ENCODE measurements at regions not wholly inside any gene's neighbourhood (a gene's known extent, or its start where the extent isn't known, plus 50 kb on each side); places are given as distances from the start of the nearest gene placed in this dataset.

DNA sequence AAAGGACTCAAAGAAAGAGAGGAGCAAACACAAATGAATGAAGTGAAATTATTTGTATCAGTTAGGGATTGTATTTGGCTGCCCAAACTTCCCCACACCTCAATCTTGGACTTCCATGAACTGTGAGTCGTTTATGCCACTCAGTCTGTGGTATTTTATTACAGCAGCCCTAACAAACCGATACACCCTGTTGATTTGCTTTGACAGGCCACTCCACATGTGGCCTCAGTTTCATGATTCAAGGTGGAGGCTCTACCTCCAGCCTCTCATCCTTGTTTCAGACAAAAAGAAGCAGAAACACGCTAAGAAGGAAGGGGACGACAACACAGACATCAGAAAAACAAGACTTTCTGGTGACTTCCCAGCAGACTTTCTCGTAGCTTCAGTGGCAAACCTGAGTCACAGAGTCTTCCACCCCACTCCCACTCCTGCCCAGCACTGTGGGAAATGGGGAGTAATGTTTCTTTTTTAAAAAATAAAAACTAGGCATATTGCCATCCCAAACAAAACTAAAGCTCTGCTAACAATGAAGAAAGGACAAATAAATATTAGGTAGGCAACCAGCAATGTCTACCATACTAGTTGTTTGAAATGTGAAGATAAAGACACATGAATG, 52.2 kb upstream of the ABCA1 start:
- Mint-ChIP-seq H3K4me3 (no peak overlapping the region), H3K36me3 (ENCODE audit: low read depth) (no peaks in the 10 kb centered on the region), H3K4me1 (ENCODE audit: low read depth) (peaks cover 28% of the 10 kb centered on the region), H3K9me3 (no peaks in the 10 kb centered on the region), H3K27ac (no peak overlapping the region), H3K27me3 (peaks cover 39% of the 10 kb centered on the region)

DNA sequence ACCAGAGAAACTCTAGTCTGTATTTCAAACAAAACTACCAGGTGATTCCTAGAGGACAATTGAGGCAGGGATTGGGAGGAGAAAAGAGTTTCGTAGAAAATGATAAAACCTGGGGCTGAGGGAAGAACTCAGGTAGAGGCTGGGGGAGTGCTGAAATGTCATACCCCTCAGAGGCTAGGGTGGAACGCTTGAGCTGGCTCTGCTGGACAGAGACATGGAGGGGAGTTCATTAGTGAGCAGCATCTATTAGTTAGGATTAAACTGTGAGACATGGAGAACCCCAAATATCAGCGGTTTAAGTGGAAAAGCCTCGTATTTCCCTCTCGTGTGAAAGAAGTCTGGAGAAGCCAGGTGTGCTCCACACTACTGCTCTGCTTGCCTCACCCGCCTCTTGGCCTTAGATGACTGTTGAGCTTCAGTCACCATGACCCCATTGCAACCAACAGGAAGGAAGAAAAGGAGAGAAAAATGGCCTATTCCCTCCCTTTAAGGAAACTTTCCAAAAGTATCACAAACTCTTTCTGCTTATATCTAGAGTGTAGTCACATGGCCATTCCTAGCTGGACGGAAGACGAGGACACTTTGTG, 53.7 kb upstream of the ABCA1 start:
- Mint-ChIP-seq H3K4me3 (no peak overlapping the region), H3K36me3 (ENCODE audit: low read depth) (no peaks in the 10 kb centered on the region), H3K4me1 (ENCODE audit: low read depth) (peaks cover 32% of the 10 kb centered on the region), H3K27ac (no peak overlapping the region), H3K9me3 (no peaks in the 10 kb centered on the region), H3K27me3 (peaks cover 50% of the 10 kb centered on the region)

DNA sequence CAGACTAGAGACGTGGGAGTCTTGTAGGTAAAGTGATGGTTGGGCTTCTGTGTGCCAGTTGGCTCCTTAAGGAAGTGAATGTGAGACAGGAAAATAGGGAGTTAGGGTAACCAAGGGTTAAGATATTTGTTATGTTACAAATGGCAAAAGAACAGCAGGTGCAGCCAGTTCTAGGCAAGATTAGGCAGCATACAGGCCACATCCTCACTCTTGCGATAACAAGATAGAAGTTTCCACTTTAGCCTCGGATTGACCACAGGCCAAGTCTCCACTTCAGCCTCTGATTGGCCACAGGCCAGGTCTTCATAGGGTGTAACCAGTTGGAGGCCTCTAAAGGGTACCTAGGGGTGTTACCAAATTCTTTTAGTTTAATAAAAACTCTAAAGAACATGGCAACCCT, 54.6 kb upstream of the ABCA1 start:
- H3K27ac Mint-ChIP-seq: no peak overlapping the region
- peaks cover 32% of the 10 kb centered on the region for H3K4me1 Mint-ChIP-seq (ENCODE audit: low read depth)
- no peak overlapping the region for H3K4me3 Mint-ChIP-seq
- peaks cover 55% of the 10 kb centered on the region for H3K27me3 Mint-ChIP-seq
- no peaks in the 10 kb centered on the region for H3K9me3 Mint-ChIP-seq
- H3K36me3 Mint-ChIP-seq (ENCODE audit: low read depth): no peaks in the 10 kb centered on the region

DNA sequence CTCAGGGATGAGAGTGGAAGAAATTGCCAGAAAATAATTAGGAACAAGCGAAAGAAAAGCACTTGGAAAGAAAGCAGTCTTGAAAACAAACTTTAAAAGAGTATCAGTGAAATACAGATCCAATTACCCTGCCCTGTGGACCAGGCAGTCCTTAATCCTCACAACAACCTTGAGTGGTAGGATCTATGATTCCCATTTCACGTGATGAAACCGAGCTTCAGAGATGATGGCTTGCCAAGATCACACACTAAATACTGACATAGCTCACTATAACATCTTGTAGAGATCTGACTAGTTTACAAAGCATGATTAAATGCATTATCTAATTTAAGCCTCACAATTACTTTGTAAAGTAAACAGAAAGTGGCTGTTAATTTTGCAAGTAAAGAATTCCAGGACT, 55.5 kb upstream of the ABCA1 start:
- peaks cover 32% of the 10 kb centered on the region for H3K4me1 Mint-ChIP-seq (ENCODE audit: low read depth)
- no peaks in the 10 kb centered on the region for H3K36me3 Mint-ChIP-seq (ENCODE audit: low read depth)
- no peak overlapping the region for H3K27ac Mint-ChIP-seq
- no peak overlapping the region for H3K4me3 Mint-ChIP-seq
- no peaks in the 10 kb centered on the region for H3K9me3 Mint-ChIP-seq
- peaks cover 52% of the 10 kb centered on the region for H3K27me3 Mint-ChIP-seq

DNA sequence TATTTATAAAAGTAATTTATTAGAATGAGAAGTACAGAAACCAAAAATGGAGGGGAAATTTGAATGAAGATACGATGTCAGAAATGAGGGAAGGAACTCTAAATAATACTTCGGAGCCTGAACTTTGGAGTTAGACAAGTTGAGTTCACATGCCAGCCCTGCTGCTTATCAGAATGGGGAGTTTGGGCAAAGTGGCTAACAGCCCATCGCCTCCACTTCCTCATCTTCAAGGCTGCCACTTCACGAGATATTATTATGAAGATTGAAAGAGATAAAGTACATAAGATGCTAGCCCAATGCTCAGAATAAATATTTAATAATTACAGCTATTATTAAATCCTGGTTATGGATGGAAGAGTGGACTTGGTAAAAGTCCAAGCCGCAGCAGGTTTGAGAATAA, 56.2 kb upstream of the ABCA1 start:
- Mint-ChIP-seq H3K27ac (no peak overlapping the region), H3K36me3 (ENCODE audit: low read depth) (no peaks in the 10 kb centered on the region), H3K27me3 (peaks cover 57% of the 10 kb centered on the region), H3K9me3 (no peaks in the 10 kb centered on the region), H3K4me3 (no peak overlapping the region), H3K4me1 (ENCODE audit: low read depth) (peaks cover 32% of the 10 kb centered on the region)

DNA sequence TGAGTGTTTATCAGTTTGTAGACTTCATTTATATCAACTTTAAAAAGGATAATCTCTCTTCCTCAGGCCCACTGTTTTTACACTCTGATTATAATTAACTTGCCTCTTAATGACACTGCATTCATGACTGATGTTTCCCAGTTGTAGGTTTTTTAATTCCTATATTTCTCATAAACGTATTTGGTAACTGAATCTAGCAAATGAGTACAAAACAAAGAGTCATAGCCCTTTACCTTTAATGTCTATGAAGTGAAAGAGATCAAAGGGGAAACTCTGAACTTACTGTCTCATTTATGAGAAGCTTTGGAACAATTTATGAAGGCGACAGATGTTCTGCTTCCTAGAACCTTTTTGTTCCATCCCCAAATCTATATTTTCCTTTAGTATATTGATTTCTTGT, 56.6 kb upstream of the ABCA1 start:
- no peak overlapping the region for H3K27ac Mint-ChIP-seq
- H3K4me1 Mint-ChIP-seq (ENCODE audit: low read depth): peaks cover 32% of the 10 kb centered on the region
- H3K27me3 Mint-ChIP-seq: peaks cover 59% of the 10 kb centered on the region
- no peak overlapping the region for H3K4me3 Mint-ChIP-seq
- no peaks in the 10 kb centered on the region for H3K36me3 Mint-ChIP-seq (ENCODE audit: low read depth)
- H3K9me3 Mint-ChIP-seq: no peaks in the 10 kb centered on the region

DNA sequence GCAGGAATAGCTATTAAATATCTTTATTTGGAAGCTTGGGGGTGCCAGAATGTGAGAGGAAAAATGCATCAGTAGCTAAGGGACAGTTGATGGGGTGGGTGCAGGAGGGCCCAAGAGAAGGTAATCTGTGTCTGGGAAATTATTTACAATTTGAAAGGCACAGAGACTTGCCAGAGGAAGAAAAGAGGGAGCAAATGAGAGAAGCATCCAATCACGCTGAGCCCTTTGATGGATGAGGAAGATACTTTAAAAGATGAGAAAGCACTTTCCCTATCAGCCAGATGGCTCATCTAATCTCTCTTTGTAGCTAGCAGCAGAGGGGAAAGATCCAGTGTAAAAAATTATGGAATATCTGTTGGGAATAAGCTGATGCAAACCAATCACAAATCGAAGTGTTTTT, 57.0 kb upstream of the ABCA1 start:
- Mint-ChIP-seq H3K9me3 (no peaks in the 10 kb centered on the region), H3K4me3 (no peak overlapping the region), H3K27ac (no peak overlapping the region), H3K27me3 (peaks cover 56% of the 10 kb centered on the region), H3K4me1 (ENCODE audit: low read depth) (peaks cover 28% of the 10 kb centered on the region), H3K36me3 (ENCODE audit: low read depth) (no peaks in the 10 kb centered on the region)

DNA sequence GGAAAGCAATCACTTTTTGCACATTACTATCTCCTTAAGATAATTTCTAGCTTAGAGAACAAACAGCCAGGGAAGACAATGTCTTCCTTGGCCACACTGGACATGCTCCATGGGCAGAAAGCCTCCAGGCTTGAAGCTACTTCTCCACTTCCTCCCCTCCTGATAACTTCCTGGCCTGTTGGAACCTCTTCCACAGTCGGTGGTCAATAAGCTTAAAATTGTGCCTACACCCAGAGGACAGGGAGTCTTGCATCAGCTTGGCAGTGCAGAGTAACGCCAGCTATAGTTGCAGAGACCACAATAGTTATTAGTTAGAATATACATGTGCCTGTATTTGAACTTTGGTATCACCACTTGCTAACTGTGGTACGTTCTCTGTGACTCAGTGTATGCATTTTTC, 58.1 kb upstream of the ABCA1 start:
- H3K27me3 Mint-ChIP-seq: peaks cover 56% of the 10 kb centered on the region
- H3K27ac Mint-ChIP-seq: no peak overlapping the region
- H3K4me1 Mint-ChIP-seq (ENCODE audit: low read depth): peaks cover 31% of the 10 kb centered on the region
- H3K9me3 Mint-ChIP-seq: no peaks in the 10 kb centered on the region
- no peaks in the 10 kb centered on the region for H3K36me3 Mint-ChIP-seq (ENCODE audit: low read depth)
- H3K4me3 Mint-ChIP-seq: no peak overlapping the region

DNA sequence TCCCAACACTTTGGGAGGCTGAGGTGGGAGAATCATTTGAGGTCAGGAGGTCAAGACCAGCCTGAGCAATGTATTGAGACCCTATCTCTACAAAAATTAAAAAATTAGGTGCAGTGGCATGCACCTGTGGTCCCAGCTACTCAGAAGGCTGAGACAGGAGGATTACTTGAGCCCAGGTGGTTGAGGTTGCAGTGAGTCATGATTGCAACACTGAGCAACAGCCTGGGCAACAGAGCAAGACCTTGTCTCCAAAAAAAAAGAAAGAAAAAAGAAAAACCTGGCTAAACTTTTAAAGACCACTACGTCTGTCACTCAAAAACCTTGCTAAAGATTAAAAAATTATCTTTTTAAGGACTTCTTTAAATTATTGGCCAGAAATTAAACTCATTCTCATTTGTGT, 59.8 kb upstream of the ABCA1 start:
- peaks cover 49% of the 10 kb centered on the region for H3K27me3 Mint-ChIP-seq
- H3K4me3 Mint-ChIP-seq: no peak overlapping the region
- H3K36me3 Mint-ChIP-seq (ENCODE audit: low read depth): no peaks in the 10 kb centered on the region
- H3K9me3 Mint-ChIP-seq: no peaks in the 10 kb centered on the region
- H3K27ac Mint-ChIP-seq: no peak overlapping the region
- H3K4me1 Mint-ChIP-seq (ENCODE audit: low read depth): peaks cover 46% of the 10 kb centered on the region

DNA sequence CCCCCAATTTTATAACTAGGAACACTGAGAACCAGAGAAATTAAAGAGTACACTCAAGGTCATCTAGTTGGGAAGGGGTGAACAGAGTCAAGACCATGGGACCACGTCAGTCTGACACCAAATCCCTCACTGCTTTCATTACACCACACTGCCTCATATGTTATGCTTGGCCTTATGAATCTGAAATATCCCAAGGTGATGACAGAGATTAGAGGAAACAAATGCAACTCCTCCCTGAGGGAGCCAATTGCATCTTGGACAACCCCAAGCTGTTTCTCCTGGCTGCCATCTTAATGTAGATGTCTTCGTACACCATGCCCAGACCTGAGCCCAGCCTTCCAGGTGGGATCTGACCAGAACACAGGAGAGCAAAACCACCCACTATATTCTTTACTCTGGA, 60.6 kb upstream of the ABCA1 start:
- Mint-ChIP-seq H3K27ac (no peak overlapping the region), H3K27me3 (peaks cover 52% of the 10 kb centered on the region), H3K9me3 (no peaks in the 10 kb centered on the region), H3K4me3 (no peak overlapping the region), H3K4me1 (ENCODE audit: low read depth) (peaks cover 49% of the 10 kb centered on the region), H3K36me3 (ENCODE audit: low read depth) (no peaks in the 10 kb centered on the region)

DNA sequence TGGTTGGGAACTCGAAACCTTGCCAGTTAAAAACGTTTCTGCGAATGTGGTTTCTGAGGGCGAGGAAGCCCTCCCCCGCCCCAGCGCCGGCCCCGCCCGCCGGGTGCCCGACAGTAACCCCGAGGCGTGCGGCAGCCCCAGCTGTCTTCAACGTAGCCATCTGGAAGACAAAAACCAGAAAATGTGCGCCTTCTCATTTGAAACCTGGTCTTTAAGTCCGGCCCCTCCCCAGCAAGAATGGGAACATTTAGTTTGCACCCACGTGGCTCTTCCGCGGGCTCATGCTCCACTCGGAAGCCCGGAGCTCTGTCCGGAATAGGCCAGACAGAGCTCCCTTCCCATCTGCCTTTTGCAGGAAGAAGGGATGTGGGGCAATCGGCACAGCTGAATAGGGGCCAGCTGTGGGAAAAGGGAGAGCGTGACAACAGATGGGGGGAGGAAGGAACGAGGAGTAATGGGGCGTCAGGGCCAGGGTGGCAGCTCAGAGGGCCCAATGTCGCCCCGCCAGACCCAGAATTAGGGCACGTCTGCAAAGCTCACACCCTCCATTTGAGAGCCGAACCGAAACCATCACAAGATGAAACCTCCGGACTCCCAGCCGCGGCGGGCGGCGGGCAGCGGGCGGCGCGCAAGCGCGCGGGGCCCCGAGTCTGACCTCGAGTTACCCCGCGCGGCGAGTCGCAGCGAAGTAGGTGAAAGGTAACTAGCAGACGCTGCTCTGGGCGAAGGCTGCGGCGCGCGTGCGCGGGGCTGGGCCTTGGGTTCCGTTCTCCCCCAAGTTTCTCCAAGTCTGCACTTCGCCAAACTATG, 63.4 kb upstream of the ABCA1 start:
- no peaks in the 10 kb centered on the region for H3K36me3 Mint-ChIP-seq (ENCODE audit: low read depth)
- H3K27me3 Mint-ChIP-seq: peaks cover 46% of the 10 kb centered on the region
- H3K27ac Mint-ChIP-seq: peak overlapping the region; percentile 80
- H3K4me3 Mint-ChIP-seq: peak overlapping the region; percentile 81
- H3K4me1 Mint-ChIP-seq (ENCODE audit: low read depth): peaks cover 38% of the 10 kb centered on the region
- no peaks in the 10 kb centered on the region for H3K9me3 Mint-ChIP-seq

DNA sequence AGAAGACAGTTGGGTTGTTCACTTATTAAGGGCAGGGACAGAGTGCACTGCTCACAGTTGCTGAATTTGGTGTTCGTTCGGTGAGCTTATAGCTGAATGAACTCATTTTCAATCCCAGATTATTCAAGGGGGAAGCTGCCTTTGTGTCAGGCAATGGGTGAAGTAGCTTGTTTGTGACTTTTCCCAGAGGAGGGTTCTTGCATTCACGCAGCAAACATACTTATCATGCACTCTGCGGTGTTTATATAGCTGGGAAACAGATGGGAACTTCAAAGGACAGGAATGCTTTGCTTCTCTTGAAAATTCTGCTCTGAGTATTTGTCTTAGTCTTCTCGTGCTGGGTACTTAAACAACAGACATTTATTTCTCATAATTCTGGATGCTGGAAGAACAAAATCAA, 64.7 kb upstream of the ABCA1 start:
- no peak overlapping the region for H3K27ac Mint-ChIP-seq
- no peak overlapping the region for H3K4me3 Mint-ChIP-seq
- peaks cover 33% of the 10 kb centered on the region for H3K27me3 Mint-ChIP-seq
- H3K36me3 Mint-ChIP-seq (ENCODE audit: low read depth): no peaks in the 10 kb centered on the region
- H3K4me1 Mint-ChIP-seq (ENCODE audit: low read depth): peaks cover 38% of the 10 kb centered on the region
- H3K9me3 Mint-ChIP-seq: no peaks in the 10 kb centered on the region

DNA sequence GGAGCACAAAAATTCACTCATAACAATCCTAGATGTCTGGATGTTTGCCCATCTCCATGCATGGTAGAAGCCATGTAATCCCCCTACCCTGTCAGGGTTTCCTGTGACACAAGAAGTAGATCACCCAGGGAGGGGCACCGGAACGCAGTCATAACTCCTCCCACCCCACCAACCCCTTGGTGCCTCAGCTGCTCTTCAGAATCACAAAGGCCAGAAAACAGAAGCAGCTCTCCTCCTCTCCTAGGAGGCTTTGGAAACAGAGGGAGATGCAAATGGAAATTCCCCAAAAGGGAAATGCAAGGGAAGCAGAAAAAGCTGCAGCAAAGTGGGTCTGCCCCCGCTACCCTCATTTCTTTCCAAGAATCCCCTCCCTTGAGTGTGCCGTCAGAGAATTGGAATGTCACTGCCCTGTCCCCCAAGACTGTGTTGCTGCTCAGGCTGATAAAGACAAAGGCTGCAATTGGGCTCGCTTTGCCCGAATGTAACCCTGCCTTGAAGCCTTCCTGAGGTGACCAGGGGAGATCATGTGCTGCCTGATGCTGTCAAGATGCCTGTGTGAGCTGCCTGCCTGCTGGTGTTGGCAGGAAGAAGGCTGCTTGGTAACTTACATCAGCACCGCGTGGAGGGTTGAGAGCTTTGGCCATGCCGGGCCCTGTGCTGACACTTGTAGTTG, 65.5 kb upstream of the ABCA1 start:
- Mint-ChIP-seq H3K27ac (no peak overlapping the region), H3K4me1 (ENCODE audit: low read depth) (peaks cover 38% of the 10 kb centered on the region), H3K4me3 (peak overlapping the region; percentile 2), H3K27me3 (peaks cover 32% of the 10 kb centered on the region), H3K9me3 (no peaks in the 10 kb centered on the region), H3K36me3 (ENCODE audit: low read depth) (no peaks in the 10 kb centered on the region)

DNA sequence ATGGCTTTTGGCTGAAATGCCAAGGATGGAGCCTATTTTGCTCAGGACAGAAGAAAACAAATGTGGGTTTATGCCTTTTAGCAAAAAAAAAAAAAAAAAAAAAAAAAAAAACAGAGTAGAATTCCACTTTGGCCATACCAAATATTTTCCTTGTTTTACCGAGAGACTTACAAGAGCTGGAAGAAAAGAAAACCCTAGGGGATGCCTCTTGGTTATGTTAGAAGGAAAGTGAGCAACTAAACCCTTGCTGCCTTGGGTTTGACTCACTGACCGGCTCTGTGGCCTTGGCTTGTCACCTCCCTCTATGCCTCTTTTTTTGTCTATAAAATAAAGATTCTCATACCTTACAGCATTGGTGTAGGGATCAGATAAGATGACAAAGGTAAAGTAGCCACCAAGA, 69.6 kb upstream of the ABCA1 start:
- H3K4me3 Mint-ChIP-seq: no peak overlapping the region
- no peaks in the 10 kb centered on the region for H3K9me3 Mint-ChIP-seq
- H3K27ac Mint-ChIP-seq: no peak overlapping the region
- H3K4me1 Mint-ChIP-seq (ENCODE audit: low read depth): peaks cover 17% of the 10 kb centered on the region
- H3K36me3 Mint-ChIP-seq (ENCODE audit: low read depth): no peaks in the 10 kb centered on the region
- H3K27me3 Mint-ChIP-seq: peaks cover 18% of the 10 kb centered on the region

DNA sequence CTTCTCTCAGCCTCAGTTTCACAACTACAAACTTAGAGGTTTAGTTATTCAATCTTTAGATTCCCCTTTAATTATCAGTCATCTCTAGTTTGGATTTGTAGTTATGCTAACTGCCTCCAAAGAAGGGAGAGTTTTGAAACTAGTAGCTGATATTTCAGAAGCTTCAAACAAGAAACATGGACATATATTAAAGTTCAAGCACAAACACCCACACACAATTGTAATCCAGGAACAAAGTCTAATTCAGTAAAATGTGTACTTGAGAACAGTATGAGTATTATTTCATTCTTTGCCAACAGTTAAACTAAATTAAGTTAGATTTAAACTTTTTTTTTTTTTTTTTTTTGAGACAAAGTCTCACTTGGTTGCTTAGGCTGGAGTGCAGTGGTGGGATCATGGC, 71.2 kb upstream of the ABCA1 start:
- Mint-ChIP-seq H3K27ac (no peak overlapping the region), H3K27me3 (peaks cover 2% of the 10 kb centered on the region), H3K4me3 (no peak overlapping the region), H3K36me3 (ENCODE audit: low read depth) (no peaks in the 10 kb centered on the region), H3K4me1 (ENCODE audit: low read depth) (peaks cover under 1% of the 10 kb centered on the region), H3K9me3 (no peaks in the 10 kb centered on the region)

All from stimulated activated naive CD8-positive, alpha-beta T cell treated with anti-CD3 and anti-CD28 coated beads, Interleukin-15, Interleukin-2, amounts not matched to agents 100 ng/mL and 50 ng/mL, for 24 hours (primary cell).